Stimulated activated CD4-positive, alpha-beta T cell treated with anti-CD3 and anti-CD28 coated beads, Interleukin-1b, Interleukin-23, amount 100 ng/mL, for 1 hour (primary cell): ENCODE measurements at regions not wholly inside any gene's neighbourhood (a gene's known extent, or its start where the extent isn't known, plus 50 kb on each side); places are given as distances from the start of the nearest gene placed in this dataset.
"Not testable (repeated sequence)": the region's sequence is repeated elsewhere in the genome, so short reads cannot be mapped to it uniquely, and the experiment has no call there.

Source experiments
- DNase-seq, 2 donors: peaks; one replicate each; pipeline ENCODE4 v3.0.0-alpha.2; 2020; ENCODE audit warnings: low read depth in 2 of 2

GRCh38 chr3:21238661-21239060, 512.3 kb downstream of the ZNF385D start:
- DNase-seq: no peak

GRCh38 chr3:21237638-21238037, 513.4 kb downstream of the ZNF385D start:
- no peak for DNase-seq

DNA sequence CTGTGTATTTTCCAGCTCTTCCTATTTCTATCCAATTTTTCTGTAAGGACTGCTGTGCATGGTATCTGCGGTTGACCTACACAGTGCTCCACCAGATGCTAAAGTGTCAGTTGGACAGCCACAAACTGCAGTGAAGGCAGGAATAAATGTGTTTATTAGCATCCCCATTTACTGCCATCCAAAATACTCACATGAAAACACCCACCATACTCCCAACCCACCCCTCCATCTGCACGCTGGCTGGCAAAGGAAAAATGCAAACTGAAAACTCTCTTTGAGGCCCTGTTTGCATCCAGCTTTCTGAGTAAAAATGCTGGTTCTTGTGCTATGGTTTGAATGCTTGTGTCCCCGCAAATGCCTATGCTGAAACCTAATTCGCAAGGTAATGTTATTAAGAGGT, 515.5 kb downstream of the ZNF385D start:
- no peak for DNase-seq

- no peak for DNase-seq
These were observed 516.1 kb downstream of the ZNF385D start for GRCh38 chr3:21234933-21235332.

DNA sequence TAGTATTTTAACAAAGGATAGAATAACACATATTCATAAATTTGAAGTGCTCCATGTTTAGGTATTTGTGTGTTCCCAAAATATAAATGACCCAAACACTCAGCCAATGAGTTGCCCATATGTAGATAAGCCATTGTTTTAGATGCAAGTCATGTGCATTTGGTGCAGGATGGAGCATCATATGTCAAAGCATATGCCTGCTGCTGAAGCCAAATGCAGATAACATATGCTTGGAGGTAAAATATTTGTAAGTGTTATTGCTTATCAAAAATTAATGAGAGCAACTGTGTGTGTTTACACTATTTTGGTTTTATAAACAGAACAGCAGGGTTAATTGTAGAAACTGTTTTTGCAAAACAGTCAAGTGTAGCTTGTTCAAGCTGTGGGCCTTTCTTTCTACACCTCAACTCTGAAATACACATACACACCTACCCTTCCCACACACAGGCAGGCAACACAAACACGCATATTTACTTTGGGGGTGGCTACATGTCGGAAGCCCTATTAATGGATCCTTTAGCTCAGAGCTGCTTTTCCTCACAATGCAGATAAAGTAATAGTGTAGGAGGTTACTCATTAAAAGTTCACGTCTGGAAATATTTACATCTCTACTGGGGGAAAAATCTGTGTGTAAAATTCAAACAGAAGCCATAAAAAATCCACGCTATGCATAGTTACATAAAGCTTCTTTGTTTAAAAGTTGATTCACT, 521.4 kb downstream of the ZNF385D start:
- DNase-seq: no peak

DNA sequence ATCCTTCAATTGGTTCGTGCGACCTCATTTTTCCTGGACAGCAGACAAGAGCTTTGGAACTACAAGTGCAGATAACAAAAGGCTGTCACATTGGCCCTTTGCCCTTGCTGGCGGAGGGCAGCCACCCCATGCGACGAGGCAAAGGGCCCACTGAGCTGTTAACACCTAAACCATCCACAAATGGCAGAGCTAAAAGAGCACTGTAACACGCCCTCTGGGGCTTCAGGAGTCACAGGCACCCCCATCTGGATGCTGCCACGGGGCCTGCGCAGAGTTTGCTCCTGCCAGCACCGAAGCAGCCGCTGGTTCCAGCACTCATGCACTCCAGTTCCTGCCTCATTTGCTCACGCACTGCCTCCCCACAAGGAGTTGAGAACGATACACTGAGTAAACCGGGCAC, 524.9 kb downstream of the ZNF385D start:
- no peak for DNase-seq

- no peak for DNase-seq
These were observed 530.1 kb downstream of the ZNF385D start for GRCh38 chr3:21220944-21221343.

DNA sequence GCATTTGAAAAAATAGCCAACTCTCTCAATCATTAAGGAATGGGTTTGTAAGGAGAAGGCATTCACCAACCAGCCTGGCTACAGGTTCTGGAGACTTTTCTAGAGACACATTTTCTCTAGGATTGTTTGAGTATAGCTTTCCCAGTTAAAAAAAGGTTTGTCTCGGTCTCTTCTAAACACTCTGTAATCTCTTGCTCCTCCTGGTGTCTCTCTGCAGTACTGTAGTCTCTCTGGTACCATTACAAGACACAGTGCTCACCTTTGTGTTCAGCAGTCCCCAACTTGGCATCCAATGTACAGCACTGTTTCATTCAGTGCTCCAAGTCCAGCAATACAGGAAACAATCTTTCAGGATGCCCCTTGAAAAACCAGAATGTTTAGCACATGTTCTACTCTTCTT, 534.4 kb downstream of the ZNF385D start:
- DNase-seq: no peak

GRCh38 chr3:21204122-21204521, 546.9 kb downstream of the ZNF385D start:
- DNase-seq: not testable (repeated sequence)

DNA sequence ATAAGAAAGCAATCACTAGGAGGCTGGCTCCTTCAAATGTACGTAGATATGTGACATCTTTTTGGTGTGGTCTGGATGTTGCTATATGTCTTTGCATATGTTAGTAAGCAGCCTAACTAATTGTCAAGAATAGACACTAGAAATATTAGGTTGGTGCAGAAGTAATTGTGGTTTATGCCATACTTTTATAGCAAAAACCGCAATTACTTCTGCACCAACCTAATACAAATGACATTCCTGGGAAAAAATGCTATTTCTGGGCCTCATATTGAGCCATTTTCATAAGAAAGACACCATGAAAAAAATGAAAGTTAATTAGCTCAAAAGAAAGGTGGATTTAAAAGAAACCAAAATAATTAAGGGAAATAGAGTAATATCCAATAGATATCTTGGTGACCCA, 555.8 kb downstream of the ZNF385D start:
- no peak for DNase-seq

DNA sequence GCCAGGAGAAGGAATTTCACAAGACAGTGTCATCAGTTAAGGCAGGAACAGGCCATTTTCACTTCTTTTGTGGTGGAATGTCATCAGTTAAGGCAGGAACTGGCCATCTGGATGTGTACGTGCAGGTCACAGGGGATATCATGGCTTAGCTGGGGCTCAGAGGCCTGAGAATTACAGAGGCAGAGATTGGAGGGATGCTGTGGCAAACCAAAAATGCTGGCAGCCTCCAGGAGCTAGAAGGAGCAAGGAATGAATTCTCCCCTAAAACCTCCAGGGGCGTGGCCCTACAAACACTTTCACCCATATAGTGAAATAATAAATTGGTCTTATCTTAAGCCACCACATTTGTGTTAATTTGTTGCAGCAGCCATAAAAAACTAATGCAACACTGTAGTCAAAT, 557.0 kb downstream of the ZNF385D start:
- not testable (repeated sequence) for DNase-seq

DNA sequence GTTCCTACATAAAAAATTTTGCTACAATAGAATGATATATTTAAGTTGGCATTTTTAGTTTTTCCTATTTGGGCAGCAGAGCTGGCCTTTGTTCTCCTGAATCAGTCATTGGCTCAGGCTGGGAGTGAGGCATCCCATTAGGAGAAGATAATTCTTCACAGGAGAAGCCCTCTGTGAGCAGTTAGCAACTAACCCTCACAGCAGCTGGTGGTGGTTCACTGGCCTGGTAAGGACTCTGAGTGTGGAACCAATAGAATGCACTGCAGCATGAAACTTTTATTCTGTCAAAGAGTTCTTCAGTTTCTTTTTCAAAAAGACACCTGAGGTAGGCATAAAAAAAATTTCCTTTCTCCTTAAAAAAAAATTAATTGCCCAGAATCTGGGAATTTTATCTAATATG, 562.6 kb downstream of the ZNF385D start:
- DNase-seq: no peak

DNA sequence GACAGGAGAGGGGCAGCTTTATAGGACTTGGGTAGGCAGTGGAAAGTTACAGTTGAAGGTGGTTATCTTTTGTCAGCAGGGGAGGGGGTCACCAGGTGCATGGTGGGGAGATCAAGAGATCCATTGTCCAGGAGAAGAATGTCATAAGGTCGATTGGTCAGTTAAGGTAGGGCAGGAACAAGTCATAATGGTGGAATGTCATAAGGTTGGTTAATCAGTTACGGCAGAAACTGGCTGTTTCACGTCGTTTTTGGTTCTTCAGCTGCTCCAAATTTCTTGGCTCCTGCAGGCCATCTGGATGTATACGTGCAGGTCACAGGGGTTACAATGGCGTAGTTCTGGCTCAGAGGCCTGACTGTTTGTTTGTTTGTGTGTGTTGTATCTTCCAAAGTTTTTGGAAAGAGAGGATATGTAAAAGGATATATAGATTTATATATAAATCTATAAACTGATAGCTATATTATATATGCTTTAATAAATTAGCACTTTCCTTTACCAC, 565.1 kb downstream of the ZNF385D start:
- DNase-seq: no peak

GRCh38 chr3:21174461-21174860, 576.5 kb downstream of the ZNF385D start:
- DNase-seq: no peak

- no peak for DNase-seq
These were observed 580.0 kb downstream of the ZNF385D start for GRCh38 chr3:21170964-21171363.

GRCh38 chr3:21169948-21170347, 581.1 kb downstream of the ZNF385D start:
- DNase-seq: no peak

- no peak for DNase-seq
These were observed 582.5 kb downstream of the ZNF385D start for GRCh38 chr3:21168471-21168870.

DNA sequence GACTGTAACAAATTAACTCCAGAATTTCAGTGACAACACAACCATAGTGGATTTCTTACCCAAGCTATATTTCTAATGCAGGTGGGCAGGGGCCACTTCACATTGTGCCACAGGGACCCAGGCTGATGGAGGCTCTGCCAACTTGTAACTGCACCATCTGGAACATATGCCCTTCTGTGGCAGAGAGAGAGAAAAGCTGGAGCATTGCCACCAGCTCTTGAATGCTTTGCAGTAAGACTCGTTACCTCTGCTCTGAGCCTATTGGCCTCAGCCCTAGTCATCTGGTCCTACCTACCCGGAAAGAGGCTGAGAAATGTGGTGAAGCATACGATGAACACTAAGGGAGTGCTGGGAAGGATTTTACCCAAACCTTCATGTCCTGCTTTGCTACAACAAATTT, 587.1 kb downstream of the ZNF385D start:
- DNase-seq: no peak

DNA sequence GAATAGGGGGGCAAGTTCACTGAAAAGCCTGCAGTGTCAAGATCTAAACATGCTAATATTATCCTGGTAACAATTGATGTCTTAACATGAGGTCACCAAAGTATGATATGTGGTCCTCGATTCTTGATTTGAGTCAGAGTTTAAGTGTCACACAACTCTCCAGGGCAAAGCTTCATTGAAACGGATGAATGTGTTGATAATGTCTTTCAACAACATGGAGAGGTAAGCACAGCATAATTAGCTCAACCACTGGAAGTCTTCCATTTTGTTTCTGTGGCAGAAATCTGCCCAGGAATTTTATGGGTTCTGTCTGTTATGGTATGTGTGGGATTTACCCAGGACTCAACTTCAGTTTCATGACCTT, 591.5 kb downstream of the ZNF385D start:
- DNase-seq: no peak

- DNase-seq: no peak
These were observed 592.0 kb downstream of the ZNF385D start for GRCh38 chr3:21158861-21159542.

DNA sequence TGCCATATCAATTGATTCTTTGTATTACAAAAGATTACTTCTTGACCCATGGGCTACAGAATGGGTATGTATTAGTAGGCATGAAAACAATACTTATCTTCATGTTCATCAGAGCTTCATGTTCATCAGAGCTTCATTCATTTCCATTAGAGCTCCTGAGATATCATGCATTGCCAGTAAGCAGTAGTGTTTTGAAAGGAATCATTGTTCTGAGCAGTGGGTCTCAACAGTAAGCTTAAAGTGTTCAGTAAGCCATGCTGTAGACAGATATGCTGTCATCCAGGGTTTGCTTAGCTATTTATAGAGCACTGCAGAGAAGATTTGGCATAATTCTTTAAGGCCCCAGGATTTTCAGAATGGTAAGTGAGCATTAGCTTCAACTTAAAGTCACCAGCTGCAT, 596.1 kb downstream of the ZNF385D start:
- DNase-seq: no peak

DNA sequence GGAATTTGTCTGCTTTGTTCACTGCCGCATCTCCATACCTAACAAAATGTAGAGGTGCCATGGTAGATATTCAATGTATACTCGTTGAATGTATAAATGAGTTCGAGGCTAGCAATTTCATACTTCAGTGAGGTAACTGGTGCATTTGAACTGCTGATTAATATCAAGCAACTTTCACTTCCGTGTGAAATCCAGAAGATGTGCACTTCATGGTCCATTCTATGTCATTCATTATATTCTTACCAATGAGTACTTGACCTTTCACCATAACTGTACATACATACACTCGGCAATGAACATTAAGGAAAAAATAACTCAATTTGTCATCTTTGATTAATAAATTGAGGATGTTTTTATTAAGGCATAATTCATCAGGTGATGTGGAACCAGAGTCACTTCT, 598.5 kb downstream of the ZNF385D start:
- no peak for DNase-seq

DNA sequence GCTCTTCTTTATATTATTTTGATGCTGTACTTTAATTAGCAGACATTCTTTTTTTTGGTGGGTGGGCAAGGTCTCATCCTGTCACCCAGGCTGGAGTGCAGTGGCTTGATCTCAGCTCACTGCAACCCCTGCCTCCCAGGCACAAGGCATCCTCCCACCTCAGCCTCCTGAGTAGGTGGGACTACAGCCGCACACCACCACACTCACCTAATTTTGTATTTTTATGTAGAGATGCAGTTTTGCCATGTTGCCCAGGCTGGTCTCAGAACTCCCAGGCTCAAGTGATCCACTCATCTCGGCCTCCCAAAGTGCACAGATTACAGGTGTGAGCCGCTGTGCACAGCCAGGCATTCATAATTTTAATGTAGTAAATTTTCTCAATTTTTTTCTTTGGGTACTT, 608.1 kb downstream of the ZNF385D start:
- no peak for DNase-seq

GRCh38 chr3:21142031-21142430, 609.0 kb downstream of the ZNF385D start:
- DNase-seq: no peak
